Breast epithelium (tissue), 4 donors: ENCODE measurements at regions not wholly inside any gene's neighbourhood (a gene's known extent, or its start where the extent isn't known, plus 50 kb on each side); places are given as distances from the start of the nearest gene placed in this dataset.
"Not testable (repeated sequence)": the region's sequence is repeated elsewhere in the genome, so short reads cannot be mapped to it uniquely, and the experiment has no call there.

Experiments used
- DNase-seq, 2 donors: peaks; one replicate each; pipeline ENCODE4 v3.0.0-alpha.2; 2019; ENCODE audit warnings: low spot score in 2 of 2
- H3K27ac ChIP-seq, 2 donors: fragments of 200-600 bp; sonication (generic) in 1 of 2; one replicate each; pipeline ENCODE4 v1.5.1; 2016 to 2019; ENCODE audit warnings: mild to moderate bottlenecking in 1 of 2
- H3K27me3 ChIP-seq, 2 donors: fragments of 200-600 bp; sonication (generic) in 1 of 2; one replicate each; pipeline versions ENCODE4 v1.5.1 to v1.6.0; 2017 to 2019; ENCODE audit warnings: control low read depth in 1 of 2, mild to moderate bottlenecking in 1 of 2
- H3K36me3 ChIP-seq: fragments of 200-600 bp; one replicate; pipeline ENCODE4 v1.5.1; 2019
- H3K4me1 ChIP-seq, 2 donors: fragments of 200-600 bp; sonication (generic); one replicate each; pipeline ENCODE4 v1.5.1; 2016 to 2019; ENCODE audit warnings: control low read depth in 1 of 2
- H3K4me3 ChIP-seq, 3 donors: fragments of 200-600 bp; sonication (generic); 1 replicate in 2 of 3; 2 replicates in 1 of 3; pipeline ENCODE4 v1.5.1; 2016 to 2019; ENCODE audit warnings: mild to moderate bottlenecking in 3 of 3, moderate library complexity in 2 of 3
- H3K9me3 ChIP-seq, 2 donors: fragments of 200-600 bp; sonication (generic) in 1 of 2; one replicate each; pipeline ENCODE4 v1.5.1; 2016 to 2019; ENCODE audit warnings: control low read depth in 1 of 2
- CTCF ChIP-seq, 3 donors: fragments of 450-650 bp; IDR thresholded peaks; one replicate each; pipeline ENCODE4 v1.5.1; 2016 to 2017; ENCODE audit warnings: antibody characterized with exemption in 3 of 3, mild to moderate bottlenecking in 3 of 3, moderate library complexity in 3 of 3
- POLR2A ChIP-seq: fragments of 450-650 bp; IDR thresholded peaks from one replicate; pipeline ENCODE4 v1.6.1; 2016; ENCODE audit warnings: antibody characterized with exemption, mild to moderate bottlenecking, moderate library complexity
- POLR2AphosphoS5 ChIP-seq, 3 donors: sonication (generic); formaldehyde crosslinking; IDR thresholded peaks; one replicate each; pipeline ENCODE4 v1.6.1; 2017; ENCODE audit warnings: antibody characterized with exemption in 3 of 3
- intact Hi-C: fragments of 100-400 bp; cut with DNase I; formaldehyde crosslinking; loops from one replicate; pipeline ENCODE4 v1.15.1; 2023; ENCODE audit warnings: low total_unique reads

DNA sequence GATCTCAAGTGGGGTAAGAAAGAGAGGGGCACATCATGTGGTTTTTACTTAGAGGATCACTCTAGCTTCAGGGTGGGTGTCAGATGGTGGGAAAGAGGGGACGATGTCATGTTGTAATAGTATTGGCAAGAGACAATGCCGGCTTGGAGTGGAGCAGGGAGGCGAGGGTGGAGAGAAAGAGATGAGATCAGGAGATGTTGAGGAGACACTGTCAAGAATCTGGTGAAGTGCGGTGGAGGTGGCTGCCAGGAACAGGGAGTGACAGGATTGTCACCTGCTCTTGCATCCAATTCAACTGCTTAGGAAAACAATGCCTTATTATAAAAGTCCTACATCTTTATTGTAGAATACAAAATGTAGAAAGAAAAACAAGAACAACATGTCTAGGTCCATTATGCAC, 63.0 kb upstream of the MKI67 start:
- intact Hi-C loops: loop anchor here (5.0 kb wide), 1 partner anchor 933 kb away; no protein-coding TSS in a partner anchor

DNA sequence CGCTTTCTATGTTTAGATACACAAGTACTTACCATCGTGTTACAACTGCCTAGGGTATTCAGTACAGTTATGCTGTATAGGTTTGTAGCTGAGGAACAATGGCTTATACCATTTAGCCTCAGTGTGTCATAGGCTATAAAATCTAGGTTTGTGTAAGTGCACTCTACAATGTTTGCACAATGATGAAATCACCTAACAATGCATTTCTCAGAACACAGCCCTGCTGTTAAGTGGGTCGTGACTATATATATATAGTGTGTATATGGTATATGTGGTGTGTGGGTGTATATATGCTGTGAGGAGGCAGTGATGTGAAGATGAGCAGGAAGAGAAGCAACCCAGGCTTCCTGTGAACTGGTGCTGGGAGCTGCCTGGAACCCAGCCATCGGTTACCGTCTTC, 65.6 kb upstream of the MKI67 start:
- no peaks in the 10 kb centered on the region for H3K4me1 ChIP-seq
- no peaks in the 10 kb centered on the region for H3K36me3 ChIP-seq
- H3K4me3 ChIP-seq: no peak overlapping the region
- no peak for DNase-seq
- H3K27ac ChIP-seq: no peak overlapping the region
- no peaks in the 10 kb centered on the region for H3K27me3 ChIP-seq
- no peaks in the 10 kb centered on the region for H3K9me3 ChIP-seq
- intact Hi-C loops: loop anchor here (10.0 kb wide), 1 partner anchor 573 kb away; no protein-coding TSS in a partner anchor
- TF ChIP-seq POLR2AphosphoS5 (IDR thresholded peaks at IDR 0.05) (no peak), POLR2A (no peak), CTCF (IDR thresholded peaks at IDR 0.05) (no peak)

More for the DNA sequence above, 63.0 kb upstream of the MKI67 start:
- TF ChIP-seq POLR2AphosphoS5 (IDR thresholded peaks at IDR 0.05): no peak
- no peak for TF ChIP-seq POLR2A
- no peak for TF ChIP-seq CTCF (IDR thresholded peaks at IDR 0.05)
- no peak for DNase-seq
- no peaks in the 10 kb centered on the region for H3K4me1 ChIP-seq
- H3K9me3 ChIP-seq: no peaks in the 10 kb centered on the region
- H3K27me3 ChIP-seq: no peaks in the 10 kb centered on the region
- H3K27ac ChIP-seq: no peak overlapping the region
- no peaks in the 10 kb centered on the region for H3K36me3 ChIP-seq
- H3K4me3 ChIP-seq: no peak overlapping the region

DNA sequence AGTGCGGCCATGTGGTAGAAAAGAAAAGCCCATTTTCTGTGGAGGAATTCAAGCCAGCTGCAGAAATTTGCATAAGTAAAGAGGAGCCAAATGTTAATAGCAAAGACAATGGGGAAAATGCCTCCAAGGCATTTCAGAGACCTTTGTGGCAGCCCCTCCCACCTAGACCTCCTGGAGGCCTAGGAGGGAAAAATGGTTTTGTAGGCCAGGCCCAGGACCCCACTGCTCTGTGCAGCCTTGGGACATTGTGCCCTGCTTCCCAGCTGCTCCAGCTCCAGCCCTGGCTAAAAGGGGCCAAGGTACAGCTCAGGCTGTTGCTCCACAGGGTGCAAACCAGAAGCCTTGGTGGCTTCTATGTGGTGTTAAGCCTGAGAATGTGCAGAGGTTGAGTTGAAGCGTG, 75.6 kb upstream of the MKI67 start:
- H3K9me3 ChIP-seq, H3K4me3 ChIP-seq, DNase-seq, intact Hi-C loops, H3K36me3 ChIP-seq, H3K4me1 ChIP-seq, H3K27ac ChIP-seq: not testable (repeated sequence)
- peaks cover 0 to 13% of the 10 kb centered on the region in 2 donors for H3K27me3 ChIP-seq

DNA sequence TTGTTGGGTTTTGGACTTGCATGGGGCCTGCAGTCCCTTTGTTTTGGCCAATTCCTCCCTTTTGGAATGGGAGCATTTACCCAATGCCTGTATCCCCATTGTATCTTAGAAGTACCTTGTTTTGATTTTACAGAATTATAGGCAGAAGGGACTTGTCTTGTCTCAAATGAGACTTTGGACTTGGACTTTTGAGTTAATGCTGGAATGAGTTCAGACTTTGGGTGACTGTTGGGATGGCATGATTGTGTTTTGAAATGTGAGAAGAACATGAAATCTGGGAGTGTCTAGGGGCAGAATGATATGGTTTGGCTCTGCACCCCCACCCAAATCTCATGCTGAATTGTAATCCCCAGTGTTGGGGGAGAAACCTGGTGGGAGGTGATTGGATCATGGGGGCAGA, 76.8 kb upstream of the MKI67 start:
- Histone ChIP-seq H3K4me1 (no peaks in the 10 kb centered on the region), H3K27me3 (peaks cover 0 to 16% of the 10 kb centered on the region in 2 donors), H3K36me3 (no peaks in the 10 kb centered on the region), H3K27ac (no peak overlapping the region), H3K4me3 (no peak overlapping the region), H3K9me3 (no peaks in the 10 kb centered on the region)
- DNase-seq: no peak
- TF ChIP-seq CTCF (IDR thresholded peaks at IDR 0.05) (no peak), POLR2A (no peak), POLR2AphosphoS5 (IDR thresholded peaks at IDR 0.05) (no peak)
- intact Hi-C loops: no loop called here

DNA sequence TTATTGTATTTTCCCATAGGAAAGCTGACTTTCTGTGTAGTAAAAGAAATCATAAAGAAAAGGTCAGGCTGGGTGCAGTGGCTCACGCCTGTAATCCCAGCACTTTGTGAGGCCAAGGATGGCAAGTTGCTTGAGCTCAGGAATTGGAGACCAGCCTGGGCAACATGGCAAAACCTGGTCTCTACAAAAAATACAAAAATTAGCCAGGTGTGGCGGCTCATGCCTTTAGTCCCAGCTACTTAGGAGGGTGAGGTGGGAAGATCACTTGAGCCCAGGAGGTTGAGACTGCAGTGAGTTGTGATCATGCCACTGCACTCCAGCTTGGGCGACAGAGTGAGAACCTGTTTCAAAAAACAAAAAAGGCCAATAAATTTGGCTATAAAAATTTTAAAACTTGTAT, 79.4 kb upstream of the MKI67 start:
- H3K27ac ChIP-seq, intact Hi-C loops, H3K4me1 ChIP-seq, H3K36me3 ChIP-seq, H3K4me3 ChIP-seq, H3K9me3 ChIP-seq, DNase-seq: not testable (repeated sequence)
- peaks cover 0 to 16% of the 10 kb centered on the region in 2 donors for H3K27me3 ChIP-seq

- Histone ChIP-seq H3K4me1 (no peaks in the 10 kb centered on the region), H3K9me3 (no peaks in the 10 kb centered on the region), H3K36me3 (no peaks in the 10 kb centered on the region), H3K4me3 (no peak overlapping the region), H3K27me3 (peaks cover 0 to 16% of the 10 kb centered on the region in 2 donors), H3K27ac (no peak overlapping the region)
- DNase-seq: no peak
- no peak for TF ChIP-seq POLR2AphosphoS5 (IDR thresholded peaks at IDR 0.05)
- intact Hi-C loops: no loop called here
Observed at GRCh38 chr10:128206676-128207075, 80.5 kb upstream of the MKI67 start.

GRCh38 chr10:128209862-128210214, 83.6 kb upstream of the MKI67 start:
- no peaks in the 10 kb centered on the region for H3K9me3 ChIP-seq
- TF ChIP-seq POLR2AphosphoS5 (IDR thresholded peaks at IDR 0.05) (no peak), POLR2A (no peak), CTCF (IDR thresholded peaks at IDR 0.05) (no peak)
- intact Hi-C loops: no loop called here
- no peak overlapping the region for H3K27ac ChIP-seq
- H3K4me1 ChIP-seq: no peaks in the 10 kb centered on the region
- peak overlapping the region; percentile 58 to 92 (median 75) for H3K4me3 ChIP-seq
- no peaks in the 10 kb centered on the region for H3K36me3 ChIP-seq
- no peak for DNase-seq
- H3K27me3 ChIP-seq: peaks cover 0 to 9% of the 10 kb centered on the region in 2 donors
